Fibroblast of skin of left quadriceps (primary cell): ENCODE measurements at regions not wholly inside any gene's neighbourhood (a gene's known extent, or its start where the extent isn't known, plus 50 kb on each side); places are given as distances from the start of the nearest gene placed in this dataset.
"Not testable (repeated sequence)": the region's sequence is repeated elsewhere in the genome, so short reads cannot be mapped to it uniquely, and the experiment has no call there.

Source experiments
- DNase-seq, 2 experiments: peaks; one replicate each; pipeline ENCODE4 v3.0.0-alpha.2; 2013; ENCODE audit warnings: low read depth in 2 of 2

GRCh38 chr5:143953851-143954250, 141.9 kb downstream of the HMHB1 start:
- DNase-seq, result no peak

DNA sequence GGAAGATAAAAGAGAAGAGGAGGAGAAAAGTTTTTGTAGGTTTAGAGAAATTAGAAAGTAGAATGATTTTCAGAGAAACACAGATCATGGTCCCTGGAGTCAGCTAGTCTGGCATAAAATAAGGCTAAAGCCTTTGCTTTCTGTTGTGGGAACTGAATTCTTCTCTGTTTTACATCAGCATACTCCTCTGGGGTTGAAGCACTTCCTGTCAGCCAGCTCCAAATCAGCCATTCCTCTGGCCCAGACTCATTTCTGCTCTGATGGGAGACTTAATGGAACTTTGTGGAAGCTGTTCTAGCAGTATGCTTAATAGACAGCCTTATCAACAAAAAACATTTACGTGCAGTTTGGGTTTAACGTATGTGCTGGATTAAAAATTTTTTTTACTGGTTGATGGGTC, 143.2 kb downstream of the HMHB1 start:
- DNase-seq, result peak; percentile 20 to 26

- no peak for DNase-seq
These were observed 145.5 kb downstream of the HMHB1 start for GRCh38 chr5:143957455-143957854.

GRCh38 chr5:143962201-143962600, 150.2 kb downstream of the HMHB1 start:
- no peak for DNase-seq

- DNase-seq, result no peak
These were observed 153.0 kb downstream of the HMHB1 start for GRCh38 chr5:143964919-143965318.

- no peak for DNase-seq
These were observed 154.3 kb downstream of the HMHB1 start for GRCh38 chr5:143966280-143966679.

DNA sequence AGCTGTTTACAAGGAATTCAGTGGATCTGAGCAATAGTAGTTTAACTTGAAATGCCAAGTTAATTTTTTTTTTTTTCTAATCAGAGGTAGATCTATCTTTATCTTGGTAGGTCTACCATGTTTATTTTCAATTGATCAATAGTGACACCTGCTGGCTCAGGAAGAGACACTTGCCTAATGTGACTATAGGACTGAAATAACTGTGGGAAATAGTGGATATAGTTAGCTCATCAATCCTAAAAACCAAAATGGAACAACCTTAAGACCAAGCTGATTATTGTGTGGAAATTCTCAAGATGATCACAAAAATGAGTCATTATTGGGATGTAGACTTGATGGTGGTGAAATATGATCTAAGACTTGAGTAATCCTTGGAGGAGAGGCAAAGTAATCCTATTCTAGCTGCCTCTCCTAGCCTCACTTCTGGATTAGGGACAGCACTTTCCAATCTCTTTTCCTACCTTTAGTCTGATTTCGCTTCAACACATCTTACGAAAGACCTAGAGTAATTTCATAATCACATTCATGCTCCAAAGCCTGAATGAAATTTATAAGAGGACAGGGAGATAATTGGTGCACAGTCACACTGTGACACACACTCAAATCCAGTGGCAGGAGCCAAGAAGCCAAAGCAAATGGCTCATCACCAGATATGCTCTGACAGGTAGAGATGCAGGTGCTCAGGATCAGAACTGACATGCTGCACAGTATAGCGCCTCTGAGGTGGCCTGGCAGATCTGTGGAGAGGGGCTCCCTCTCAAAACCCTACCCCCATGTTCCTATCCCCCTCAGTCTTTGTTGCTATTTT, 156.3 kb downstream of the HMHB1 start:
- peak; percentile 77 to 78 for DNase-seq

- DNase-seq, result no peak
These were observed 158.2 kb downstream of the HMHB1 start for GRCh38 chr5:143970159-143970558.

GRCh38 chr5:143972068-143972467, 160.1 kb downstream of the HMHB1 start:
- no peak for DNase-seq

GRCh38 chr5:143976055-143976454, 164.1 kb downstream of the HMHB1 start:
- no peak for DNase-seq

GRCh38 chr5:143977891-143978461, 166.0 kb downstream of the HMHB1 start:
- no peak for DNase-seq

GRCh38 chr5:143979044-143979690, 167.2 kb downstream of the HMHB1 start:
- DNase-seq, result no peak

DNA sequence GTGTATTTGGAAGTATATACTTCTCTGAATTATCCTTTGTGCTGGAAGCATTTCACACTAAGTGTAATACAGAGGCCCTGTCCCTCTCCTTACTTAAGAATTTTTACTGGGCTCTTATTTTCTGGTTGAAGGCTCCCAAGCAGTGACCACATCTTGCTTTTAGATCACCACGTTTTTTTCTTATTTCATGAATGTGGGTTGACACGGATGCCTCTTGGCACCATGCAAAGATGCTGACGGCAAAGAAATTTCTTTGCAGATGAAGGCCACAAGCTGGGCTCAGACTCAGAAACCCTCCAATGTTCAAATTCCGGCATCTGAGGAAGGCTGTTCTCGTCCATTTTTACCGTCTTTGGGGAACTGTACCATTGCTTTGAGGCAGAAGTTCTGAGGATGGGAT, 168.5 kb downstream of the HMHB1 start:
- no peak for DNase-seq

DNA sequence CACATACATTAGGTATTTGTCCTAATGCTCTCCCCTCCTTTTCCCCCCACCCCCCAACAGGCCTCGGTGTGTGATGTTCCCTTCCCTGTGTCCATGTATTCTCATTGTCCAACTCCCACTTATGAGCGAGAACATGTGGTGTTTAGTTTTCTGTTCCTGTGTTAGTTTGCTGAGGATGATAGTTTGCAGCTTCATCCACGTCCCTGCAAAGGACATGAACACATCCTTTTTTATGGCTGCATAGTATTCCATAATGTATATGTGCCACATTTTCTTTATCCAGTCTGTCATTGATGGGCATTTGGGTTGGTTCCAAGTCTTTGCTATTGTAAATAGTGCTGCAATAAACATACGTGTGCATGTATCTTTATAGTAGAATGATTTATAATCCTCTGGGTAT, 171.0 kb downstream of the HMHB1 start:
- not testable (repeated sequence) for DNase-seq

DNA sequence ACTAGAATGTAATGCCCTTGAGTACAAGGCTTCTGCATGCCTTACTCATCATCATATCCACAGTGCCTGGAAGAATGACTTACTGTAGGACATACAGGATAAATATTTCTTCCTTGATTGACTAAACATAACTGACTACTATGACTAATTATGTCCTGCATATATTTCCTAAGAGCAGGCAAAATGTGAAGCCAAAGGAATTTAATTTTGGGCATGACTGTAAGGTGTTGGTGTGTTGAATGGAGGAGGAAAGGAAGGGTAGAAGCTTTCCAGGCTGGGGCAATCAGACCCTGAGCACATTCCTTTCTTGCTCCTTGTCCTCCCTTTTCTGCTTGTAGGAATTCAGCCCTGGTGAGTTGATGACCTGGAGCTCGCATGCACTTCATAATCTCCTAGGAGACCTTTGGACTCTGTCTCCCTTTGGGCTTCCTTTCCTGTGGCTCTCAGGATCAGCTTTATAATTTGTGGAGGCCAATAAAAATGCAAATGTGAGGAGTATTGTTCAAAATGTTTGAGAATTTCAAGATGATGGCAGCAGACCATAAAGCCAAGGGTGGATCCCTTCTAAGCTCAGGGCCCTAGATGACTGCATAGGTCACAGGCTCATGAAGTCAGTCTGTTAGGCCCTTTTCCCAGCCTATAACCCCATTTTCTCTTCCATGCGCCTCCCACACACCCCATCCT, 174.0 kb downstream of the HMHB1 start:
- DNase-seq, result peak; percentile 78 to 81

GRCh38 chr5:143986516-143987212, 174.7 kb downstream of the HMHB1 start:
- peak; percentile 65 to 69 for DNase-seq

GRCh38 chr5:143987264-143987663, 175.3 kb downstream of the HMHB1 start:
- DNase-seq, result no peak

DNA sequence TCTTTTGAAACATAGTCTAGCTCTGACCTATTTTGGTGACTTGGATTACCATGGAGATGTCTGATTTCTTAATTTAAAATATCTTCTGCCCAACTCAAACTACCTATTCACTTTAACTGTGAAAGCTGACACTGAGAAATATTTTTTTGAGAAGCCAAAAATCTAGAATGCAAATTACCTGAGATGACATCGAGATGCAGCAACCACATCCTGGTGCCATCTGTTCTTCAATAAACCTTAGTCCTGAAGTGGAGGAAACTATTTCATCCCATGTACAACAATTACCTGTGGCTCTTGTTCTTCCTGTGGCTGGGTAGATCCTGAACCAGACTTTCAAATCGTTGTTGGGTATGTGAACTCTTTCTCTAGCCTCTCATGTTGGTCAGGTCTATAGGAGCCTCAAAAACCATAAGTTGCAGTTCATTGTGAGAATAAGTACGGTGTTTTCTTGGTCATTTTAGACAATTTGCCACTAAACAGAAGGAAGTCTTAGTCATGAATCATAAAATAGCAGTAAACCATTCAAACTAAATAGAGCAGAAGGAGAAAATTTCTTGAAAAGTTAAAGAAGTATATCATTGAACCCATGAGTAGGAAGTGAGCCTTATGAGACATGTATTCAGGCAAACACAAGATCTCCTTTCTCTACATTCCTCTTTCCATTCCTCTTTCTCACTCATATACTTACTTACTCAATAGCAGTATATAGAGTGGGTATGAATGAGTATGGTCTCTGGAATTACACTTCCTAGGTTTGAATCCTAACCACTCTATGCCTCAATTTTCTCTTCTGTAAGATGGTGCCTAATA, 176.0 kb downstream of the HMHB1 start:
- DNase-seq, result no peak

GRCh38 chr5:143992496-143992895, 178.0 kb downstream of the YIPF5 start:
- DNase-seq, result no peak

DNA sequence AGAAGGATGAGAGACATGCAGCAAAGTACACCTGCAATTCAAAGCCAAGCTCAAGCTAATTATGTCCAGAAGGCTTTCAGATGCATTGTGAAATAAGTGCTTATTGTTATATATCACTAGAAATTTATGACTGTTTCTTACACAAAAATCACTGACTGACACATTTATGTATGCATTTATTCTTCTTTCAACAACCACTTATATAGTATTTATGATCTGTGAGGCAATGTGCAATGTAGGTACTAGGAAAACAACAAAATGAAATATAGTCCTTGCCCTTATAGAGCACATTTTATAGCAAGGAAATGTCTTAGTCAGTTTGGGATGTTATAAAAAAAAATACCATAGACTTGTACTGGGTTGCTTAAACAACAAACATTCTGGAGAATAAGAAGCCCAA, 167.6 kb downstream of the YIPF5 start:
- peak; percentile 75 to 84 for DNase-seq

GRCh38 chr5:144003636-144004035, 166.8 kb downstream of the YIPF5 start:
- DNase-seq, result no peak
